ENCODE measurements at regions not wholly inside any gene's neighbourhood (a gene's known extent, or its start where the extent isn't known, plus 50 kb on each side); places are given as distances from the start of the nearest gene placed in this dataset.

DNA sequence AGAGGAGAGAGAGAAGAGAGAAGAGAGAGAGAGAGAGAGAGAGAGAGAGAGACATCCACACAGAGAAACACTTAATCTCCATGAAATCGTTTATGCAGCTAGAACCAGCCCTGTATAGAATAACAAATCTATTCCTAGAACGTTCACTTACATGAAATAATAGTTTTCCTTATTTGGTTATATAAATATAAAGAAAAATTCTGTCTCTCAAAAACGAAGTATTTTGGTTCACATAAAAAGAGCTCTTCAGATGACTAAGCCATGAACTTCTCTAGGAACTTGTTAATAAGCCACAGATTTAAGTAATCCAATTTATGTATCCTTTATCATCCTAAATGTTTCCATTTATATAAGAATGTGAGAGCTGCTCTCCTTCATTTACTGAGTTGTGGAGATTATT is 1315.1 kb upstream of the PCDH7 start:
- TF ChIP-seq YY1 (IDR thresholded peaks at IDR 0.05; ENCODE audit: insufficient read depth, insufficient read length) (no peak), ZNF274 (IDR thresholded peaks at IDR 0.05; ENCODE audit: low read depth, low read length) (no peak), SUZ12 (IDR thresholded peaks at IDR 0.05; ENCODE audit: extremely low read depth, insufficient read depth, insufficient read length) (no peak)

Measured in NT2/D1 (cell line).